VCaP (cell line): ENCODE measurements at regions not wholly inside any gene's neighbourhood (a gene's known extent, or its start where the extent isn't known, plus 50 kb on each side); places are given as distances from the start of the nearest gene placed in this dataset.

ENCODE experiments used
- H3K27ac ChIP-seq: fragments of 450-650 bp; 2 replicates; pipeline ENCODE4 v1.5.1; 2017
- CTCF ChIP-seq: fragments of 450-650 bp; conservative IDR thresholded peaks from 2 replicates; pipeline ENCODE4 v1.5.1; 2017; ENCODE audit warnings: mild to moderate bottlenecking, moderate library complexity

- no peak overlapping the region for H3K27ac ChIP-seq
- TF ChIP-seq CTCF = no peak
Observed at GRCh38 chr10:52908478-52908877, 135.9 kb upstream of the MBL2 start.

GRCh38 chr10:52906046-52906445 is 133.5 kb upstream of the MBL2 start:
- no peak for TF ChIP-seq CTCF
- H3K27ac ChIP-seq = no peak overlapping the region

- no peak for TF ChIP-seq CTCF
- H3K27ac ChIP-seq = no peak overlapping the region
Observed at GRCh38 chr10:52903397-52903938, 130.9 kb upstream of the MBL2 start.

- no peak overlapping the region for H3K27ac ChIP-seq
- no peak for TF ChIP-seq CTCF
Observed at GRCh38 chr10:52900593-52900992, 128.0 kb upstream of the MBL2 start.

GRCh38 chr10:52897162-52897561 is 124.6 kb upstream of the MBL2 start:
- TF ChIP-seq CTCF = no peak
- H3K27ac ChIP-seq = no peak overlapping the region

- TF ChIP-seq CTCF = no peak
- H3K27ac ChIP-seq = peak overlapping the region; percentile 53
Observed at GRCh38 chr10:52895059-52895458, 122.5 kb upstream of the MBL2 start.

- no peak for TF ChIP-seq CTCF
- no peak overlapping the region for H3K27ac ChIP-seq
Observed at GRCh38 chr10:52890281-52890680, 117.7 kb upstream of the MBL2 start.
